ENCODE measurements at regions not wholly inside any gene's neighbourhood (a gene's known extent, or its start where the extent isn't known, plus 50 kb on each side); places are given as distances from the start of the nearest gene placed in this dataset.
"Not testable (repeated sequence)": the region's sequence is repeated elsewhere in the genome, so short reads cannot be mapped to it uniquely, and the experiment has no call there.

DNA sequence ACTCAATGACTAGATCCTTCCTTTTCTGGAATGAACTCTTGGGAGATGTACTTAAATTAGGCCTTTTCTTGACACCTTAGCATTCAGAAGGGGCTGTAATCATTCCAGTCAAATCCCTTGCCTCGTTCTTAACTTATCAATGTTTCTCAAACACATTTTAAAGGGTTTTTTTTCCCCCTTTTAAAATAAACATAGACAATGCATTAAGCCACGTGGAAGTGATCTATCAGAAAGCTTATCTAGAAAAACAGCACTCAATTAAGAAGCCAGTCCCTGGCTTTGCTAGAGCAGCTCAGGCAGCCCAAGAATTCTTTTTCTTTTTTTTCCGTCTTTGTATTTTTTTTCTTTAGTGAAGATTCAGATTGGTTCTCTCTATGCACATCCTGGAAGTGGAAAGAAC lies 118.2 kb downstream of the PCDH7 start:
- DNase-seq, result no peak

DNA sequence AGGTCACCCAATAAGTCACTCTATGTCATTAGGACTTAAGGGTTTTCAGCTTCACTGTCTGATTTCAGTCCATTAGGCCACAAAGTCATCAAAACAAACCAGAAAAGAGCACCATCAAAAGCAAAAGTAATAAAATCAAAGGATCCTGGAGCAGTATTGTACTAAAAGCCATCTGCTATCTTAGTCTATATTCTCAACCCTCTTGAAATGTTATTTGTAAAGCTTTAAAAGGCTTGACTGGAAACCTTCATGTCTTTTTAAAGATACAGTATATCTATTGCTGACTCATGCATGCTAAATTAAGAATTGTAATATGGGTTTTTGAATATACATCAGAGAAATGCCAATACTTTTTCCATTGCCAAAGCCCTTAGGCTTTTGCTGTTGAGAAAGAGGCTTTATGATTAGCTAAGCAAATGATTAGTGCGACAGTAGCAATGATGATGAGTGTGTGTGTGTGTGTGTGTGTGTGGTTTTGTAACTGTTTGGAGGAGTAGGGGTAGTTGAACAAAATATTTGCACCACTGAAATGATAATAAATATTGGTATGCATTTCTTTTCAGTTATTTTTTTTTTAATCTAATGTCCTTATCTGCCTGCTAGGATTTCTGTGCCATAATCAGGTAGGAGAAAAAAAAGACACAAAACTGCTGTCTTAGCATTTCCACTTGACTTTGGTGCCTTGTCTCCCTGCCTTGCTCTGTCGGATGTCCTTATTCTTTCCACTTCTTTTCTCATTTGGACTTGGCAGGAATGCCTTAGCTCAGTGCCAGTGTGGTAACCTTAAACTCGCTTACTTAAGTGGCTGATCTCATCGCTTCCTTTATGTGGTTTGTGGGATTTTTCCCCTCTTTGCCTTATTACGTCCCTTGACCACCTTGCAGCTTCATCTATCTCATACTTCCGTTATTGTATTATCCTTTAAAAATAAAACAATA lies 119.7 kb downstream of the PCDH7 start:
- peak; percentile 32 for DNase-seq

DNA sequence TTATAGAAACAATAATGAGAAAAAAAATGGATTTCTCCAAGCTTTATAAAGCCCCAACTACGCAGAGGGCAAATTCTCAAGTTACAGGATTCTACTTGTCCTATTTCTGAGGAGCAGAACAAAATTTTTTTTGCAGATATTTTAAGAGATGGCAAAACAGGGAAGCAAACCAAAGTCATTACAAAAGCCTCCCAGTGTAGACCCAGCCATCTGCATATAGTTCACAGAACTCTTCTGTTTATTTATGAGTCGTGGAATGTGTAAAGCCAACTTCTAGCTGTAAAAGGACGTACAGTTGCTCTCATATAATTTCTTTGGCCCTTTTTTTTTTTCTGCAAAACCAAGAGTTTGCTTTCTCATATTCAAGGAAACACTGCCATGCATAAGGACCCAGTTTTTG lies 120.4 kb downstream of the PCDH7 start:
- DNase-seq, result no peak

DNA sequence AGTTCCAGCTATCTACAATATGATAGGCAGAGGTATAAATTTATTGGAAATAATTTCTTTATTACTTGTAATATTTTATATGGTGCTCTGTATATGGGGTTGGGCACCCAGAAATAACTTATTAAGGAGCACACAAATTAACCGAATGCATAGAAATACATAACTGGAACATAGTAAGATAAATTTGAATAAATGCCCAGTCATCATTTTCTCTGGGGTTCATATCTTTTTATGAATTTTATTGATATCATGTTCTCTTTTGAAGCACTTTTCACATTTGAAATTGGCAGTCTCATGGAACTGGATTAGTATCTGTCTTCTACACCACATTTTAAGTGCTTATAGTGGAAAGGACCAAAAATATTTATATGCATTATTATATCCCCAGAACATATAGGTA lies 122.0 kb downstream of the PCDH7 start:
- DNase-seq, result no peak

DNA sequence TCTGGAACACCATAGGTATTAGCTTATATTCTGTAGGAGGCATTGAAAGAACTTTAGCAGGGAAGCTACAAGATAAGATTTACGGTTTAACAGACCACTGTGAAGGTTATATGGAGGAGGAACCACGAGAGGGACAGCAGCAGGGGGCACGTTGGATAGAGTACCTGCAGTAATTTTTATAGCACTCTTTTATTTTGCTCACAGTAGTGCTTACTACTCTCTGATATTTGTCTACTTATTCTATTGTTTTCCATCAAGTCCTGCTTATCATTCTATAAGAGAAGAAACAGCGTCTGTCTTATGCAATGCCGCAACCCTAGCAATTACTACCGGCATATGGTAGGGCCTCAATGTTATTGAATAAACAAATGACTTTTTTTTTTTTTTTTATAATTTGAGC lies 122.5 kb downstream of the PCDH7 start:
- no peak for DNase-seq

DNA sequence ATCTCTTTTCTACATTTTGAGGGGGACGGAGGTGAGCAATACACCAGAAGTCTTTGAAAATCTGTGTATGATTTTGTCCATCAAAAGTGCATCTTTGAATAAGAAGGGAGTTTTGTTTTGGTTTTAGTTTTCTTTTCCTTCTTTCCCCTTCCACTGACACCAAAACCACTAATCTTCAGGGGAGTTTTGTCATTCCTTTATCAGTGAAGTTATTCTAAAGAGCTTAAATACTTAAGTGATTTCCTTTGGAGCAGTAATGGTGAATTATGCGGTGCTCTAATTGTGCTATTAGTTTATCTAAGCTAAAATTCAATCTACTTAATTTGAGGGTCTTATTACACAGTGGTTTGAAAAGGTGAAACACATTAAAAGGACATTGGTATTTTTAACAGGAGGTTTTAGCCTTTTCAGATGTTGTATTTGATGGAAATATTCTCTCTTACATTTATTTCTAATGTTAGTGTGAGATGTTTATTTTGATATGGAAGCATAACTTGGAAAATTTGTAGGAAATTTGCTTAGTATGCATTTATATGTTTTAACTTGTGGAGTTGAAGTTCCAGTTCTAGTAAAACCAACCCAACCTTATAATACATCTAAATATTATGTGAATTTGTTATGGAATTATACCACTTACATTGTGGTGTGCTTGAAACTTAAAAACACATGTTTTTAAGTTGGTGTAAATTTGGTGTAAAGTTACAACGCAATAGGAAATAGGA lies 124.9 kb downstream of the PCDH7 start:
- DNase-seq, result no peak

DNA sequence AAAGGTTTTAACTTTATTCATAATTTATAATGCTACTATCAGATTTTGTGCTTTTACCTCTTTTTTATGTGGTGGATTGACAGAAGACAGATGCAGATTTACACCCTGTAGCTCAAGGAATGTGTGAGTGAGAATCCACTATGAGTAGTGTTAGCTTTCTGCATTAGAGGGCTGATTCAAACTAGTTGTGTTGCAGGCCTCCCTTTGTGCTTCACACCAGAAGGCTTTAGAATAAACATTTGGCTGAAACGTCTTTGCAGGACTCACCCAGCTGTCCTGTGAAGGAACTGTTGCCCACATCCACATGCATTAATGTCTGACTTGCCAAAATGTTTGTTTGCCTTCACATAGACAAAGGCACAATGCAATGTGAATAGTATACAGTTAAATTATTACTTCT lies 127.0 kb downstream of the PCDH7 start:
- peak; percentile 19 for DNase-seq

DNA sequence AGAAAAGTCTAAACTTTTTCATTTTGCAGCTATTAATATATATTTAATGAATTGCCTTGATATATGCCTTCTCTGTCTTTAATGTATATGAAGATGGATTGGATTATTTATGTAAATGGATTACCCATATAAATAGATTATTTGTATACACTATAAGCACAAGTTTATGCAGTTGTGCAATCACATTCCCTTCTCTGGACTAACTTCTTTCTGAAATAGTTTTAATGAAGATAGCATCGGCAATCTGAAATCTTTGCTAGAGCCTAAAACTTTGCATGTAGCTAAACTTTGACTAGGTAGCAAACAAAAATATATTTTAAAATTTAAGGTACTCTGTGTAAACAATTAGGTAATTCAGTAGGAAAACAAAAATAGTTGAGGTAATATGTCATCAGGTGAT lies 127.8 kb downstream of the PCDH7 start:
- DNase-seq, result no peak

DNA sequence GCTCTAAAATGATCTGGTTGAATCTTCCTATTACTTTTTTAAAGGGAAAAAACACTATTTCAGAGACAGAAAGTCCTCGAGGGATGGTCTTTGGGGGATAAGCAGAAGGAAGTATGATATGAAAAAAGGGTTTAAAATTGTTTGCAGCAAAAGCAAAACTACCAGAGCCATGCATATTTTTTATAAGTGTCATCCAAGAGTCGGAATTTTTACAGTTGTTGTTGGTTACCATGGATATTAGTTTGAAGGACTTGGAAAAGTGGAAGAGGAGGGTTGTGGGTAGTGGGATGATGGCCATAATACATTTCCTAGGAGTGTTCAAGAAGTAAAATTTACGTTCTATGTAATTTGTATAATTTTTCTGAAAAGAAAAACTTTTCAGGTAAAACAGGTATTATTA lies 134.4 kb downstream of the PCDH7 start:
- DNase-seq, result no peak

DNA sequence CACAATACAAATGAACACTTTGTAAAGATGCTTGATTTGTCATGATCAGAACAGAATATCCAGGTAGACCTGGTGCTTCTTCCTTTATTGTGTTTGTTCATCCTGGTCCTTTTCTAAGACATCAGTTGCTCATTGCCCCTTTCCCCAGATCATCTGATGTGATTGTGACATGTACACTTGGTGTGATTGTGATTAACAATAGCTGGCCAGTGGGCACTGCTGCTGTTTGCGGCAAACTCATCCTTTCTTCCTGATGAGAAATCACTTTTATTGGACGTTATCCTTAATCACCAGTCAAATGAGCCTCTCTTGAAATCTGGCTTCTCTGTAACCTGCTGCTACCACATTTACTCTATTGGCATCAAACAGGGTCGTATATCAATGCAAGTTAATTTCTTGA lies 135.1 kb downstream of the PCDH7 start:
- DNase-seq, result no peak

DNA sequence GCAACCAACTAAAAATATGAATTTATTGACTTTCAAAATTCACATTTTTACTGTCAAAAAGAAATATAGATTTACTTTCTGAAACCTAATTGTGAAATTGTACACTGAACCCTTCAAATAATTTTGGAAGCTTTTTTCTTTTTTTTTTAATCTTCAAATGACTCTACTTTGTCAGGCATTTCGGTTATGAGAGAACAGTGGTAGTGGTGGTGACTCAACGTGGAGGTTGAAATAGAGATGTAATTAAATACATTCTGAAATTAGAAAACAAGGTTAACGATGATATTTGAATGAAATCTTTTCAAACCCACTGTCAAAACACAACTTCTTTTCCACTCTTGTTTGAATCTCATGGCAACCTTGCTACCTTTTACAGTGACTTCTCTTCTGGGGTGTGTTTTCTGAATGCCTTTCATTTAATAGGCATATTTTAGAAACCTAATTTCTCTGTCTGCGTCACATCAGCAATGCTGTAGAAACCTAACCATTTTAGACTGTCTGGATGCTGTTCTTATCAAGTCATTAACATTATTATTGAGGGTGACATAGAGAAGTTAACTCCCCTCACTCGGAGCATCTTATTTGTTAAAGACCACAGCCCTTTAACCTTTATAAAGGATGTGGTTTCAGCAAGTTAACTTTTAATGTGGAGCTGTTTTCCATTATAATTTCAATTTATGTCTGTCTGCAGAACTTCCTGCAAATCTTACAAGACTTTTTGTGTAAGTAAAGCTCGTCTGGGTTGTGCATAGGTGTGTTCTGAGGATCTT lies 136.8 kb downstream of the PCDH7 start:
- no peak for DNase-seq

DNA sequence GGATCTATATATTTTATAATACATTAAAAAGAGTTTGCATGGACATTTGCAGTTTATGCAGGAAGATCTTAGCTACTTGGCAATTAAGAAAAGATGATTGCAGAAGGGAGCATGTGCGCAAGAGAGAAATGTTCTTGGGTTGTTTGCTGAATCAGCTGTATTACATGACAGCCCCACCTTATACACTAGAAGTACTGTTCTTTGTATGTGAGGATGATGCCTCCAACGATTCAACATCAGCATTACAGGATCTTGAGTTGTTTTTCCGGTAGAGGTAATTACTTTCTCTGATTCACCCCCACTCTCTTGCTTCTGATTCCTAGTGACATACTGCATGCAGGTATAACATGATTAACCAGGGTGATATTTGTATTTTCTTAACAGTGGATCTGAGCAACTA lies 140.8 kb downstream of the PCDH7 start:
- DNase-seq, result no peak

DNA sequence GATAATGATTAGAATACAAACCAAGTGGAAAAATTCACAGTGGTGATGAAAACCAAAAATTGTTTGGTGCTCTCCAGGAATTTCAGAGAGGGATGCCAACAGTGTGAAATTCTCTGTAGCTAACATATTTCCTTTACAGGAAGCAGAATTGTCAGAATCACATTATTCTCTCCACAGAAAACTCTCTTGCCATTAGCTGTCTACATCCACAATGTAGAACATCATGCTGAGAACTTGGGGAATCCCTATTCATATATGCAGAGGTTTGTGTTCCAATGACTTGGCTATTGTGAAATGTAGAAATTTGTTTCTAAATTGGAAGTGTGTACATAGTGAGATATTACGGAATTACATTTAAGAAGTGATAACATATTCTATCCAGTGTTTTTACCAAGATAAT lies 142.0 kb downstream of the PCDH7 start:
- no peak for DNase-seq

DNA sequence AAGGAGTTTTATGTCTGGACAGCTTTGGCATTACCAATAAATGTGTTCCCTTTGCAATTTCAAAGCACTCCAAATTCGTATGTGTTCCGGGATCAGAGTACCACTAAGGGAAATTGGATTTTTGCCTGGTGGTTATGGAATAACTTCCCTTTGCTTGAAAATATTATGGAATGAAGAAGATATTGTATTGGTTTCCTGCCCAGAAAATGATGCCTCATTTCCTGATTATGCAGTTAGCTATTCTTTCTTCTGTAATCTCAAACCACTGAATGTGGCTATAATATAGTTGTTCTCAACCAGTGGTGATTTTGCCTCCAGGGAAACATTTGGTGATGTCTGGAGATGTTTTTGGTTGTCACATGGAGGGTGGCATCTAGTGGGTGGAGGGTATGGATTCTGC lies 142.9 kb downstream of the PCDH7 start:
- peak; percentile 39 for DNase-seq

DNA sequence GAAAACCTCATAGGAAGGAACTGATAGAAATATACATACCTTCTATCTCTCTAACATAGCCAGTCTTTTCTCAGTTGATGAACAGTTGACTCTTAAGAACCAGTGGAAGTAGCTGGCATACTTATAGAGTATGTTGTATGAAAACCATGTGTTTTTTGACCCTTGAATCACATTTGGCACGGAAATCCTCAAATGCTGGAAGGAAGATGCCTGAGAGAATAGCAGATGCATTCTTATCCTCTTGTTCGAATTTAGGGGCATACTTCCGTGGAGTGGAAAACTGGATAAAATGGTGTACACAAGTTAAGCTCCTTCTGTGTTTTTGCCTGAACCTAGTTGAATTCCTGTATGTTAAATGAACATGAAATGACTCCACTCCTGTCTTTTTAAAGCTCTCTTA lies 145.5 kb downstream of the PCDH7 start:
- no peak for DNase-seq

DNA sequence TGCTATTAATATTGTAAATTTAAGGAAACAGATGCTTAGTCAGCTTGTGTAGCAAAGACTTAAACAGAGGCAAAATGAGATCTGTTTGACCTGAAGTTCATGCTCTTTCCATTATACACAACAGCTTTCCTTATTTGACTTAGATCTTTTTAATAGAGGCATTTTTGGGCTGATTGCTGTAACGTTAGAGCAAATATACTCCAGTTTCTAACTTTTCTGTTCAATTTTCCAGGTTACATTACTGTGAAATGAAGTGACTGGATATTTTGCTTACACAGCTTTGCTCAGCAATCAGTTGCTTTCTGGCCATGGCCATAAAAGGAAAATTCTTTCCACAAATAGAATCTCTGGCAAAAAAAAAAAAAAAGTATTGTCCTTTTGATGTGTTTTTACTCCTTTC lies 146.2 kb downstream of the PCDH7 start:
- no peak for DNase-seq

DNA sequence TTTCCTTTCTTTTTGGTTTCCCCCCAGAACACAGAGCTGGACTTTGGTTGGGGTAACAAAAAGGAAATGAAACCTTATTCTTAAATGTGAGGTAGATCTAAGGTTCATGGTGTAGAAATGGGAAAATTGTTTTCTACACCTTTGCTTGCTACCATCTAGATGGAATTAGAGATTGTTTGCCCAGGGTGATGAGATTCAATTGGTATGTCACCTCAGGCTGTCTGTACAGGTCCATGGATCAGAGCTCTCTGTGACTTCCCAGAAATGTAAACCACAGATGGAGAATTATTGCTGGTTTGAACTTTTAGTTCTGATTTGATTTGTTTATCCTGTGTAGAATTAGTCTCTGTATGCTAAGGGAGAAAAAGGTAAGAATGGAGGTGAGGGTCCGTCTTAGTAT lies 146.7 kb downstream of the PCDH7 start:
- no peak for DNase-seq

DNA sequence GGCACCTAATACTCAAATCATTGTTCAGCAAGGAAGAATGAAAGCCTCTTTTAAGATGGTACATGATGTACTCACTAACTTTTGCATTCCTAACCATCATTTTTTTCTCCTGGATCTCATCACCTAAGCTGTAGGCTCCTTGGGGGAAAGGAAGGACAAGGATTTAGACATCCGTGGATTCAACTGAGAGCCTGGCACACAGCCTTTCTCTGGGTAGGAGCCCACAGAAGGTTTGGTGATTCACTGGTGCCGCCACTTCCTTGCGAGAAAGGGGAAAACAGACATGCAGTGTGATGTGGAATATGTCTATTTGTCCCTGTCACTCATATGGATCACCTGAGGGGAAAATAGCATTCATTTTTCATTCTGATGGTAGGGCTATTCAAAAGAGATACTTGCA lies 147.3 kb downstream of the PCDH7 start:
- DNase-seq, result no peak

DNA sequence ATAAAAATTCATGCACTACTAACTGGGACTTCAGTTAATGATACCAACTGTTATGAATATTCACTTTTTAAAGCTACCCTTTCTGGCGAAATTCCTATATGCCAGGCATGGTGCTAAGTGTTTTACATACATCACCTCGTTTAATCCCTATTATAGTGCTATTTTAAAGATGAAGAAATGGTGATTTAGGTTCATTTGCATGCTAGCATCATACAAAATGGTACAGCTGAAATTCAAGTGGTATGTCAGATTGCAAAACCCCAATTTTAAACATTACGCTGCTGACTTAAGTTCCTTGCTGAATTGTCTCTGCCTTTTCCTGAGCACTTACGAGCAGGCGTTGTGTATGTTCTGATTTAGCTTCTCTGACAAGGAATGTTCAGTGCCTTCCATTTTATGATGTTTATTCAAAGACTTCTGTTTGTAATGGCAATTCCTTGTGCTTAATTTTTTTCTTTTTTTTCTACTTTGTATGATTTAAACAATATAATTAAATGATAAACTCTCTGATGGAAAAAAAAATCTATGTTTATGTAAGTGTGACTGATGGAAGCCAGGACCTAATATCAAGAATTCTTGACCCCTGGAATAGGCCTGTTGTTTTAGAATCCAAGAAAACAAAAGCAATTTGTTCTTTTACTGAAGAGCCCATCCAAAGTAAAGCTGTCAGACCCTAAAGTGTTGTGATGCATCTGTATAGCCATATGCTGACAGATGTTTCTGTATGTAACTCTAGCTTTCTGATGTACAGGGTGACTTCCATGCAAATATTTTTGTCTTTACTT lies 148.1 kb downstream of the PCDH7 start:
- DNase-seq, result no peak

DNA sequence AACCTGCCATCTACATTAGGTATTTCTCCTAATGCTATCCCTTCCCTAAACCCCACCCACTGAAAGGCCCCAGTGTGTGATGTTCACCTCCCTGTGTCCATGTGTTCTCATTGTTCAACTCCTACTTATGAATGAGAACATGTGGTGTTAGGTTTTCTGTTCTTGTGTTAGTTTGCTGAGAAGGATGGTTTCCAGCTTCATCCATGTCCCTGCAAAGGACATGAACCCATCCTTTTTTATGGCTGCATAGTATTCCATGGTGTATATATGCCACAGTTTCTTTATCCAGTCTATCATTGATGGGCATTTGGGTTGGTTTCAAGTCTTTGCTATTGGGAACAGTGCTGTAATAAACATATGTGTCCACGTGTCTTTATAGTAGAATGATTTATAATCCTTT lies 149.2 kb downstream of the PCDH7 start:
- not testable (repeated sequence) for DNase-seq

DNA sequence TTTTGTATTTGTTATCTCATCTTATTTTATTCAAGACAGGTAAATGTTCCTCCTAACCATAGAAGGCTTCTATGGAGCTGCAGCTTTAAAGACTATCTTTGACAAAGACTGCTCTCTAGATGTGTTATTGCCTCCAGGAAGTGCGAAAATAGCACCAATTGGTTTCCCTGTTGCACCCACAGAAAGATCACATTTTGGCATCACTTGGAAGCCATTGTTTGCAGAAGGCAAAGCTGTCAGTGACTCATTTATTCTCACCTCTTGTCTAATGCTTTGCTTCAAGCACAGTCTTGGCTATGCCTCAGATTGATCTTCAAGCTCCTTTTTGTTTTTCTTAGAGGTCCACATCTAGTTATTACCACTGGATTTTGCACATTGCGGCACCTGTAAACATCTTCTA lies 150.3 kb downstream of the PCDH7 start:
- DNase-seq, result no peak

DNA sequence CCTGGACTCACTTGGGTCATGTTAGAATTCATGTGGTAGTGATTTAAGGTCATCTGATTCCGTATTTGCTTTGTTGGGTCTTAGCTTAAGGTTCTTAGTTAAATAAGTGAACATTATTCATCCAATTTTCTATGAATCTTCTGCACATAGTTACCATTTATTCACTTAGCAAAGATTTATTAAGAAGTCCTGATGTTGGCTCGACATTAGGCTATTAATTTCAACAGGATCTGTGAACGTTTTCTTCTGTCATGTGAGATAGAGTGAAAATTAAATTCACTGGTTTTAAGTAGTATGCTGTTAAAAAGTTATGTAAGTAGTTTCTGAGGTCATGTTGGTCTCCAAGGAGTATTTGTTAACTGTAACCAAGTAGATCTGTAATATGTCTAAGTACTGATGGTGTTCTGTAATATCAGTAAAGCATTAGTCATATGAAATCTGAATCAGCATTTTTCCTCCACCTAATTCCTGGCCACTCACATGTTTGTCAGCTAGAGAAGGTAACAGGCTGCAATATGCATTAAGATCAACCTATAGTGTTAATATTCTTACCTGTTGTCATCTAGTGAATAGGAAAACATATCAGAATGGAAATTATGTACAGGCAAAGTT lies 155.6 kb downstream of the PCDH7 start:
- DNase-seq, result no peak

All from eye (tissue), 1 donor.